HCT116 (cell line): ENCODE measurements at regions not wholly inside any gene's neighbourhood (a gene's known extent, or its start where the extent isn't known, plus 50 kb on each side); places are given as distances from the start of the nearest gene placed in this dataset.

ENCODE experiments used
- ATAC-seq: fragments of 200-7000 bp; cut with Tn5 transposase; 2 replicates; pipeline ENCODE4 v1.9.1; 2020; ENCODE audit warnings: mild to moderate bottlenecking, moderate library complexity
- BruUV-seq: library from RNA; stranded (reverse); fragments of 400-500 nt; replicated peaks from 2 replicates; lab custom pipeline; 2021; lab: Mats Ljungman, UMichigan
- CTCF ChIA-PET: fragments of 300-600 bp; sonication (Branson Sonifier 250); formaldehyde crosslinking; loops from one replicate; lab custom pipeline; 2021; ENCODE audit warnings: antibody characterized with exemption; lab: Charles Lee
- POLR2A ChIA-PET: fragments of 300-600, 350-600 bp; sonication (Branson Sonifier 250); formaldehyde crosslinking; loops from one replicate; lab custom pipeline; 2021; ENCODE audit warnings: antibody characterized with exemption; lab: Charles Lee
- RAD21 ChIA-PET, 2 experiments: fragments of 300-600 bp; sonication (Branson Sonifier 250); formaldehyde crosslinking; loops; one replicate each; lab custom pipeline; 2023; ENCODE audit warnings: low total read pairs in 2 of 2; ENCODE audit not compliant: uncharacterized antibody in 2 of 2, unreplicated experiment in 2 of 2, low non-redundant PET in 1 of 2; lab: Charles Lee
- DNase-seq: peaks from one replicate; pipeline ENCODE4 v3.0.0-alpha.2; 2010; ENCODE audit warnings: low read depth, low spot score
- H2AFZ ChIP-seq: fragments of 200-600 bp; shearing (Covaris generic), sonication (generic); 2 replicates; pipeline ENCODE4 v1.6.1; 2017; ENCODE audit warnings: low read depth, mixed run types, mixed read lengths, antibody characterized with exemption, low read length; ENCODE audit not compliant: poor library complexity, severe bottlenecking
- H3K27ac ChIP-seq: 2 replicates; pipeline ENCODE4 v1.5.1; 2012; ENCODE audit warnings: low read depth, low read length
- H3K27me3 ChIP-seq: fragments of 200-600 bp; sonication (generic); 2 replicates; pipeline ENCODE4 v1.6.1; 2016; ENCODE audit warnings: mixed run types, low read length, mixed read lengths; ENCODE audit not compliant: insufficient read depth
- H3K36me3 ChIP-seq, 2 experiments: fragments of 200-500 bp in 1 of 2; fragments of 200-600 bp in 1 of 2; sonication (Bioruptor generic) in 1 of 2; sonication (generic) in 1 of 2; 2 replicates each; pipeline versions ENCODE4 v1.5.1 to v1.6.1; 2014 to 2016; ENCODE audit warnings: low read length in 2 of 2, inconsistent platforms in 1 of 2, mixed read lengths in 1 of 2, mixed run types in 1 of 2; ENCODE audit not compliant: insufficient read depth in 2 of 2, control insufficient read depth in 1 of 2
- H3K4me1 ChIP-seq, 2 experiments: fragments of 200-600 bp in 1 of 2; sonication (generic) in 1 of 2; 2 replicates each; pipeline versions ENCODE4 v1.5.1 to v1.6.1; 2012 to 2017; ENCODE audit warnings: low read length in 2 of 2, inconsistent platforms in 1 of 2, mild to moderate bottlenecking in 1 of 2, mixed read lengths in 1 of 2, mixed run types in 1 of 2, moderate library complexity in 1 of 2; ENCODE audit not compliant: insufficient read depth in 2 of 2, control insufficient read depth in 1 of 2
- H3K4me2 ChIP-seq: fragments of 200-600 bp; sonication (generic); 2 replicates; pipeline ENCODE4 v1.6.1; 2017; ENCODE audit warnings: mixed run types, low read length, mixed read lengths
- H3K4me3 ChIP-seq, 2 experiments: fragments of 200-600 bp in 1 of 2; sonication (generic) in 1 of 2; replicated peaks in 1 of 2; 2 replicates each; pipeline ENCODE4 v1.5.1; 2011 to 2016; ENCODE audit warnings: low read length in 2 of 2, control low read depth in 1 of 2, low read depth in 1 of 2, mild to moderate bottlenecking in 1 of 2, mixed read lengths in 1 of 2, mixed run types in 1 of 2
- H3K79me2 ChIP-seq: fragments of 200-600 bp; sonication (generic); 2 replicates; pipeline ENCODE4 v1.6.1; 2017; ENCODE audit warnings: mild to moderate bottlenecking, mixed run types, low read length, moderate library complexity, mixed read lengths; ENCODE audit not compliant: insufficient read depth
- H3K9ac ChIP-seq: fragments of 200-600 bp; sonication (generic); 2 replicates; pipeline ENCODE4 v1.6.1; 2016; ENCODE audit warnings: low read length, mixed read lengths
- H3K9me2 ChIP-seq: fragments of 200-600 bp; sonication (generic), shearing (Covaris generic); 2 replicates; pipeline ENCODE4 v1.6.1; 2017; ENCODE audit warnings: mixed run types, mild to moderate bottlenecking, moderate library complexity; ENCODE audit not compliant: insufficient read depth
- H3K9me3 ChIP-seq, 2 experiments: fragments of 200-500 bp in 1 of 2; fragments of 200-600 bp in 1 of 2; sonication (Bioruptor generic) in 1 of 2; sonication (generic) in 1 of 2; 2 replicates each; pipeline ENCODE4 v1.6.1; 2014 to 2017; ENCODE audit warnings: low read length in 2 of 2, mixed read lengths in 2 of 2, inconsistent platforms in 1 of 2, low read depth in 1 of 2, mild to moderate bottlenecking in 1 of 2, mixed run types in 1 of 2, moderate library complexity in 1 of 2; ENCODE audit not compliant: control insufficient read depth in 1 of 2, insufficient read depth in 1 of 2
- H4K20me1 ChIP-seq: fragments of 200-600 bp; sonication (generic), shearing (Covaris generic); 2 replicates; pipeline ENCODE4 v1.6.1; 2017; ENCODE audit warnings: mixed run types, mild to moderate bottlenecking, moderate library complexity; ENCODE audit not compliant: insufficient read depth
- CEBPB ChIP-seq: IDR thresholded peaks from 2 replicates; pipeline ENCODE4 v1.6.1; 2012; ENCODE audit warnings: low read depth
- EGR1 ChIP-seq: IDR thresholded peaks from 2 replicates; pipeline ENCODE4 v1.6.1; 2012; ENCODE audit warnings: low read depth
- ELF1 ChIP-seq: IDR thresholded peaks from 2 replicates; pipeline ENCODE4 v1.6.1; 2012; ENCODE audit warnings: low read depth, borderline replicate concordance
- EZH2 ChIP-seq: fragments of 200-600 bp; sonication (generic); IDR thresholded peaks from 2 replicates; pipeline ENCODE4 v1.6.1; 2017; ENCODE audit warnings: antibody characterized with exemption, mixed run types
- EZH2phosphoT487 ChIP-seq: fragments of 200-600 bp; IDR thresholded peaks from 2 replicates; pipeline ENCODE4 v1.6.1; 2018; ENCODE audit warnings: antibody characterized with exemption, borderline replicate concordance
- FOSL1 ChIP-seq: IDR thresholded peaks from 2 replicates; pipeline ENCODE4 v1.6.1; 2012; ENCODE audit warnings: low read depth
- JUND ChIP-seq: IDR thresholded peaks from 2 replicates; pipeline ENCODE4 v1.6.1; 2012
- POLR2A ChIP-seq: IDR thresholded peaks from 2 replicates; pipeline ENCODE4 v1.7.0; 2011; ENCODE audit warnings: borderline replicate concordance; ENCODE audit not compliant: insufficient read depth, insufficient read length; ENCODE audit errors: extremely low read depth
- POLR2AphosphoS5 ChIP-seq: IDR thresholded peaks from 2 replicates; pipeline ENCODE4 v1.6.1; 2011; ENCODE audit warnings: mild to moderate bottlenecking, low read depth, low read length, moderate library complexity
- RAD21 ChIP-seq: IDR thresholded peaks from 2 replicates; pipeline ENCODE4 v1.6.1; 2012; ENCODE audit warnings: low read depth, mild to moderate bottlenecking
- SIN3A ChIP-seq: IDR thresholded peaks from 2 replicates; pipeline ENCODE4 v1.6.1; 2012; ENCODE audit warnings: low read depth
- SP1 ChIP-seq: IDR thresholded peaks from 2 replicates; pipeline ENCODE4 v1.6.1; 2012; ENCODE audit warnings: low read depth
- TCF7L2 ChIP-seq: IDR thresholded peaks from 2 replicates; pipeline ENCODE4 v1.7.0; 2011; ENCODE audit warnings: borderline replicate concordance, inconsistent platforms; ENCODE audit not compliant: insufficient read depth, insufficient read length; ENCODE audit errors: extremely low read depth
- ZNF274 ChIP-seq: fragments of 200-500 bp; sonication (Bioruptor generic); IDR thresholded peaks from 2 replicates; pipeline ENCODE4 v1.6.1; 2014; ENCODE audit warnings: mild to moderate bottlenecking, low read depth, low read length, inconsistent platforms
- intact Hi-C: fragments of 100-400 bp; cut with micrococcal nuclease; formaldehyde crosslinking; loops from 2 replicates; pipeline ENCODE4 v1.10.0; 2022
- TF ChIP-seq, protein P1 (sequence below): IDR thresholded peaks from 2 replicates; pipeline ENCODE4 v1.6.1; 2011; ENCODE audit warnings: mild to moderate bottlenecking, low read length, moderate library complexity; ENCODE audit not compliant: insufficient replicate concordance; ENCODE audit errors: extremely low read depth
- TF ChIP-seq, protein P2 (sequence below): IDR thresholded peaks from 2 replicates; pipeline ENCODE4 v1.6.1; 2012; ENCODE audit warnings: low read depth
- TF ChIP-seq, protein P3 (sequence below): IDR thresholded peaks from 2 replicates; pipeline ENCODE4 v1.6.1; 2012

DNA sequence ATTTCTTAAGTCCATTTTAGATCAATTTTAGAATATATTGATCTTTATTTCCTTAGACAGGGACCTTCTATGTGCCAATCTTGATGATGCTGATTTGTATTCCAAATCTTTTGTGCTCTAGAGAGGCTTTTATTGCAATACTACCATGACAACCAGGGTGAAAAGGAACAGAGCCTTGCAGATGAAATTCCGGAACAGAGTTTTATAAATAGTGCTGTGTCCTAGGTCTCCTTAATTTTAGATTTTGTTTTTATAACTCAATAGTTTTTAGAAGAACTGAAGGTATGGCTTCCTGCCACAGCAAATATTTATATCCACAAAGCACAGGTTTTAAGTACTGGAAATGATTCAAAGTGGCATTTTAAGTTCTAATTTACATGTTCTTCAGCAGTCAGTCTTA, 160.2 kb downstream of the PMAIP1 start:
- POLR2A ChIA-PET: no interaction called here

More for the DNA sequence above, 160.2 kb downstream of the PMAIP1 start:
- Histone ChIP-seq H3K27ac (no peak overlapping the region), H4K20me1 (no peaks in the 10 kb centered on the region), H3K4me1 (peaks cover 0 to 7% of the 10 kb centered on the region in 2 experiments; a peak in 1 of 4 replicates), H2AFZ (no peak overlapping the region), H3K9me2 (no peaks in the 10 kb centered on the region), H3K36me3 (no peaks in the 10 kb centered on the region), H3K9ac (no peak overlapping the region), H3K4me2 (no peak overlapping the region), H3K4me3 (no peak overlapping the region), H3K79me2 (no peaks in the 10 kb centered on the region), H3K9me3 (no peaks in the 10 kb centered on the region), H3K27me3 (no peaks in the 10 kb centered on the region)
- ChIA-PET CTCF (no interaction called here), RAD21 (no interaction called here)
- DNase-seq: no peak
- TF ChIP-seq SIN3A (no peak), TCF7L2 (no peak), SP1 (no peak), EGR1 (no peak), POLR2AphosphoS5 (no peak), CEBPB (no peak), ELF1 (no peak), POLR2A (no peak), EZH2phosphoT487 (no peak), JUND (no peak), RAD21 (no peak), EZH2 (no peak), ZNF274 (no peak), FOSL1 (no peak)
- TF ChIP-seq, protein P1, sequence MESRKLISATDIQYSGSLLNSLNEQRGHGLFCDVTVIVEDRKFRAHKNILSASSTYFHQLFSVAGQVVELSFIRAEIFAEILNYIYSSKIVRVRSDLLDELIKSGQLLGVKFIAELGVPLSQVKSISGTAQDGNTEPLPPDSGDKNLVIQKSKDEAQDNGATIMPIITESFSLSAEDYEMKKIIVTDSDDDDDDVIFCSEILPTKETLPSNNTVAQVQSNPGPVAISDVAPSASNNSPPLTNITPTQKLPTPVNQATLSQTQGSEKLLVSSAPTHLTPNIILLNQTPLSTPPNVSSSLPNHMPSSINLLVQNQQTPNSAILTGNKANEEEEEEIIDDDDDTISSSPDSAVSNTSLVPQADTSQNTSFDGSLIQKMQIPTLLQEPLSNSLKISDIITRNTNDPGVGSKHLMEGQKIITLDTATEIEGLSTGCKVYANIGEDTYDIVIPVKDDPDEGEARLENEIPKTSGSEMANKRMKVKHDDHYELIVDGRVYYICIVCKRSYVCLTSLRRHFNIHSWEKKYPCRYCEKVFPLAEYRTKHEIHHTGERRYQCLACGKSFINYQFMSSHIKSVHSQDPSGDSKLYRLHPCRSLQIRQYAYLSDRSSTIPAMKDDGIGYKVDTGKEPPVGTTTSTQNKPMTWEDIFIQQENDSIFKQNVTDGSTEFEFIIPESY: no peak
- TF ChIP-seq, protein P2, sequence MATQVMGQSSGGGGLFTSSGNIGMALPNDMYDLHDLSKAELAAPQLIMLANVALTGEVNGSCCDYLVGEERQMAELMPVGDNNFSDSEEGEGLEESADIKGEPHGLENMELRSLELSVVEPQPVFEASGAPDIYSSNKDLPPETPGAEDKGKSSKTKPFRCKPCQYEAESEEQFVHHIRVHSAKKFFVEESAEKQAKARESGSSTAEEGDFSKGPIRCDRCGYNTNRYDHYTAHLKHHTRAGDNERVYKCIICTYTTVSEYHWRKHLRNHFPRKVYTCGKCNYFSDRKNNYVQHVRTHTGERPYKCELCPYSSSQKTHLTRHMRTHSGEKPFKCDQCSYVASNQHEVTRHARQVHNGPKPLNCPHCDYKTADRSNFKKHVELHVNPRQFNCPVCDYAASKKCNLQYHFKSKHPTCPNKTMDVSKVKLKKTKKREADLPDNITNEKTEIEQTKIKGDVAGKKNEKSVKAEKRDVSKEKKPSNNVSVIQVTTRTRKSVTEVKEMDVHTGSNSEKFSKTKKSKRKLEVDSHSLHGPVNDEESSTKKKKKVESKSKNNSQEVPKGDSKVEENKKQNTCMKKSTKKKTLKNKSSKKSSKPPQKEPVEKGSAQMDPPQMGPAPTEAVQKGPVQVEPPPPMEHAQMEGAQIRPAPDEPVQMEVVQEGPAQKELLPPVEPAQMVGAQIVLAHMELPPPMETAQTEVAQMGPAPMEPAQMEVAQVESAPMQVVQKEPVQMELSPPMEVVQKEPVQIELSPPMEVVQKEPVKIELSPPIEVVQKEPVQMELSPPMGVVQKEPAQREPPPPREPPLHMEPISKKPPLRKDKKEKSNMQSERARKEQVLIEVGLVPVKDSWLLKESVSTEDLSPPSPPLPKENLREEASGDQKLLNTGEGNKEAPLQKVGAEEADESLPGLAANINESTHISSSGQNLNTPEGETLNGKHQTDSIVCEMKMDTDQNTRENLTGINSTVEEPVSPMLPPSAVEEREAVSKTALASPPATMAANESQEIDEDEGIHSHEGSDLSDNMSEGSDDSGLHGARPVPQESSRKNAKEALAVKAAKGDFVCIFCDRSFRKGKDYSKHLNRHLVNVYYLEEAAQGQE: no peak
- TF ChIP-seq, protein P3, sequence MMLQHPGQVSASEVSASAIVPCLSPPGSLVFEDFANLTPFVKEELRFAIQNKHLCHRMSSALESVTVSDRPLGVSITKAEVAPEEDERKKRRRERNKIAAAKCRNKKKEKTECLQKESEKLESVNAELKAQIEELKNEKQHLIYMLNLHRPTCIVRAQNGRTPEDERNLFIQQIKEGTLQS: no peak
- ATAC-seq: no peak
- no TSS peak for BruUV-seq
- intact Hi-C loops: no loop called here
